ENCODE measurements at regions not wholly inside any gene's neighbourhood (a gene's known extent, or its start where the extent isn't known, plus 50 kb on each side); places are given as distances from the start of the nearest gene placed in this dataset.

DNA sequence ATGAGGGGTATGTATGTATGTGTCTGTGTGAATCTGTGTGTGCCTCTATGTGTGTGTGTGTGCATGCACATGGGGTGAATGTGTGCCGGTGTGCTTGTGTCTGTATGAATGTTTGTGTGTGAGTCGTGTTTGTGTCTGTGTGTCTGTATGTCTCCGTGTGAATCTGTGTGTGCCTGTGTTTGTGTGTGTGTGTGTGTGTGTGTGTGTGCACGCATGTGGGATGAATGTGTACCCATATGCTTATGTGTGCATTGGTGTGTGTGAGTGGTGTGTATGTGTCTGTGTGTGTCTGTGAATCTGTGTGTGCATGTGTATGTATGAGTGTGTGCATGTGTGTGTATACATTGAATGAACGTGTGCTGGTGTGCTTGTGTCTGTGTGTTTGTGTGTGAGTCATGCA, 88.9 kb downstream of the MATN1 start:
- H3K36me3 ChIP-seq (ENCODE audit: control insufficient read depth in 4 of 4, insufficient read depth in 4 of 4, low read length in 4 of 4): no peaks in the 10 kb centered on the region
- no peak for TF ChIP-seq CTCF (IDR thresholded peaks at IDR 0.05; ENCODE audit: control extremely low read depth, extremely low read depth)
- H3K9ac ChIP-seq (ENCODE audit: insufficient read depth in 1 of 2, low read length in 2 of 2): no peak overlapping the region
- no peak for ATAC-seq (ENCODE audit: insufficient read depth, low FRiP score)
- DNase-seq: no peak
- H3K27me3 ChIP-seq (ENCODE audit: control insufficient read depth in 3 of 3, insufficient read depth in 3 of 3, low read length in 2 of 3): peaks cover 0 to 17% (median 0%) of the 10 kb centered on the region in 3 donors
- no peak overlapping the region for H3K27ac ChIP-seq (ENCODE audit: low read depth in 1 of 2, low read length in 1 of 2)
- H3K4me1 ChIP-seq (ENCODE audit: control insufficient read depth in 5 of 5, insufficient read depth in 5 of 5, low read length in 5 of 5): no peaks in the 10 kb centered on the region
- 90 to 94% methylated on average over 5 of the region's 5 CpGs for WGBS, 2 donors
- no peak overlapping the region for H3K4me3 ChIP-seq
- peaks cover 0 to under 1% (median 0%) of the 10 kb centered on the region in 4 donors for H3K9me3 ChIP-seq (ENCODE audit: control insufficient read depth in 4 of 4, insufficient read depth in 3 of 4, low read length in 3 of 4)

DNA sequence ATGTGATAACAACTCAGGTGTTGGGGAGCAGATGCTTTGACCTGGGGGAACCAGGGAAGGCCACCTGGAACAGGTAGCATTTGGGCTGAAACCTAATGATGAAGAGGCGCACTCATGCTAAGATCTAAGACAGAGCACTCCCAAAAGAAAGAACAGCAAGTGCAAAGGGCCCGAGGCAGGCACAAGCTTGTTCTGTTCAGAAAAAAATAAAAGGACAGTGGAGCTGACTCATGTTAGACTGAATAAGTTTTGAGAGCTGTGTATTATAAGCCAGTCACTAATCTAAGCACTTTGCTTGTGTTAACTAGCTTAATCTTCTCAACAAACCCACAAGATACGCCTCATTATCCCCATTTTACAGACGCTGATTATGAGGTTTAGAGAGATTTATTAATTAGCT, 90.1 kb downstream of the MATN1 start:
- WGBS, 2 donors: 90 to 98% methylated on average over 4 of the region's 4 CpGs
- DNase-seq: no peak
- no peak for ATAC-seq (ENCODE audit: insufficient read depth, low FRiP score)
- peaks cover 0 to 8% (median 0%) of the 10 kb centered on the region in 4 donors for H3K9me3 ChIP-seq (ENCODE audit: control insufficient read depth in 4 of 4, insufficient read depth in 3 of 4, low read length in 3 of 4)
- no peak for TF ChIP-seq CTCF (IDR thresholded peaks at IDR 0.05; ENCODE audit: control extremely low read depth, extremely low read depth)
- H3K36me3 ChIP-seq (ENCODE audit: control insufficient read depth in 4 of 4, insufficient read depth in 4 of 4, low read length in 4 of 4): no peaks in the 10 kb centered on the region
- H3K4me3 ChIP-seq: no peak overlapping the region
- no peak overlapping the region for H3K9ac ChIP-seq (ENCODE audit: insufficient read depth in 1 of 2, low read length in 2 of 2)
- peaks cover 0 to 17% (median 0%) of the 10 kb centered on the region in 3 donors for H3K27me3 ChIP-seq (ENCODE audit: control insufficient read depth in 3 of 3, insufficient read depth in 3 of 3, low read length in 2 of 3)
- no peak overlapping the region for H3K27ac ChIP-seq (ENCODE audit: low read depth in 1 of 2, low read length in 1 of 2)
- H3K4me1 ChIP-seq (ENCODE audit: control insufficient read depth in 5 of 5, insufficient read depth in 5 of 5, low read length in 5 of 5): no peaks in the 10 kb centered on the region

- H3K27me3 ChIP-seq (ENCODE audit: control insufficient read depth in 3 of 3, insufficient read depth in 3 of 3, low read length in 2 of 3): peaks cover 0 to 17% (median 3%) of the 10 kb centered on the region in 3 donors
- no peaks in the 10 kb centered on the region for H3K36me3 ChIP-seq (ENCODE audit: control insufficient read depth in 4 of 4, insufficient read depth in 4 of 4, low read length in 4 of 4)
- 49 to 65% methylated on average over 7 of the region's 7 CpGs for whole genome bisulfite sequencing, 2 donors
- no peak for ATAC-seq (ENCODE audit: insufficient read depth, low FRiP score)
- peaks cover 0 to 8% (median 0%) of the 10 kb centered on the region in 4 donors for H3K9me3 ChIP-seq (ENCODE audit: control insufficient read depth in 4 of 4, insufficient read depth in 3 of 4, low read length in 3 of 4)
- no peak overlapping the region for H3K4me3 ChIP-seq
- TF ChIP-seq CTCF (IDR thresholded peaks at IDR 0.05; ENCODE audit: control extremely low read depth, extremely low read depth): no peak
- H3K4me1 ChIP-seq (ENCODE audit: control insufficient read depth in 5 of 5, insufficient read depth in 5 of 5, low read length in 5 of 5): no peaks in the 10 kb centered on the region
- no peak overlapping the region for H3K27ac ChIP-seq (ENCODE audit: low read depth in 1 of 2, low read length in 1 of 2)
- DNase-seq: no peak
- no peak overlapping the region for H3K9ac ChIP-seq (ENCODE audit: insufficient read depth in 1 of 2, low read length in 2 of 2)
Measured at GRCh38 chr1:30632481-30632880, 90.9 kb downstream of the MATN1 start.

DNA sequence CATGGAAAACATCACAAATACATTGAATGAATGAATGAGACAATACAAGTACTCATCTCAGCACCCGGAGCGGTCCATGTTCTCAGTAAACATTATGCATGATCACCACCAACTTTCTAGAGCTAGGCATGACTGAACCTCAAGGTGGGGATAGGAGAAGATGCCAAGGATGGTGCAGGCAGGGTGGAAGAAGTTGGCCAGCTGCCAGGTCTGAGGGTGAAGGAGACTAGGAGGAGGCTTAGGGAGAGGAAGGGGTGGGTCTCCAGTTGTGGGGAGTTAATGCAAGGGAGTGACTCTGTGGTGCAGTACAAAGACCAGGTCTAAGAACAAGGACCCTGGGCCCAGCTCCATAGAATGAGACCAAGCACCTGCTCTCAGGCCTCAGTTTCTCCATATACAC, 91.7 kb downstream of the MATN1 start:
- Histone ChIP-seq H3K36me3 (ENCODE audit: control insufficient read depth in 4 of 4, insufficient read depth in 4 of 4, low read length in 4 of 4) (no peaks in the 10 kb centered on the region), H3K9ac (ENCODE audit: insufficient read depth in 1 of 2, low read length in 2 of 2) (no peak overlapping the region), H3K9me3 (ENCODE audit: control insufficient read depth in 4 of 4, insufficient read depth in 3 of 4, low read length in 3 of 4) (peaks cover 0 to 13% (median 0%) of the 10 kb centered on the region in 4 donors), H3K27me3 (ENCODE audit: control insufficient read depth in 3 of 3, insufficient read depth in 3 of 3, low read length in 2 of 3) (peaks cover 0 to 15% (median 3%) of the 10 kb centered on the region in 3 donors), H3K4me3 (no peak overlapping the region), H3K4me1 (ENCODE audit: control insufficient read depth in 5 of 5, insufficient read depth in 5 of 5, low read length in 5 of 5) (no peaks in the 10 kb centered on the region), H3K27ac (ENCODE audit: low read depth in 1 of 2, low read length in 1 of 2) (no peak overlapping the region)
- 94 to 100% methylated on average over 2 of the region's 2 CpGs for WGBS, 2 donors
- ATAC-seq (ENCODE audit: insufficient read depth, low FRiP score): no peak
- no peak for DNase-seq
- TF ChIP-seq CTCF (IDR thresholded peaks at IDR 0.05; ENCODE audit: control extremely low read depth, extremely low read depth): no peak
